Upper lobe of left lung (tissue), 6 donors: ENCODE measurements at regions not wholly inside any gene's neighbourhood (a gene's known extent, or its start where the extent isn't known, plus 50 kb on each side); places are given as distances from the start of the nearest gene placed in this dataset.
"Not testable (repeated sequence)": the region's sequence is repeated elsewhere in the genome, so short reads cannot be mapped to it uniquely, and the experiment has no call there.

Experiments
- ATAC-seq, 2 donors: fragments of 200-7000 bp; cut with Tn5 transposase; one replicate each; pipeline ENCODE4 v1.9.1; 2022; ENCODE audit warnings: mild to moderate bottlenecking in 2 of 2, moderate library complexity in 2 of 2; ENCODE audit not compliant: low FRiP score in 2 of 2
- DNase-seq, 2 donors: peaks; one replicate each; pipeline ENCODE4 v3.0.0-alpha.2; 2019 to 2020
- H3K27ac ChIP-seq, 4 donors: fragments of 200-600 bp; sonication (generic); one replicate each; pipeline ENCODE4 v1.5.1; 2016 to 2019
- H3K27me3 ChIP-seq, 4 donors: fragments of 200-600 bp; sonication (generic); one replicate each; pipeline ENCODE4 v1.5.1; 2017 to 2019
- H3K36me3 ChIP-seq, 4 donors: fragments of 200-600 bp; sonication (generic); one replicate each; pipeline ENCODE4 v1.5.1; 2016 to 2019
- H3K4me1 ChIP-seq, 4 donors: fragments of 200-600 bp; sonication (generic); one replicate each; pipeline ENCODE4 v1.5.1; 2018 to 2019
- H3K4me3 ChIP-seq, 4 donors: fragments of 200-600 bp; sonication (generic); one replicate each; pipeline ENCODE4 v1.5.1; 2017 to 2019; ENCODE audit warnings: mild to moderate bottlenecking in 2 of 4, moderate library complexity in 1 of 4
- H3K9me3 ChIP-seq, 4 donors: fragments of 200-600 bp; sonication (generic); one replicate each; pipeline ENCODE4 v1.5.1; 2018 to 2019
- CTCF ChIP-seq, 6 experiments: fragments of 450-650 bp in 4 of 6; fragments of 200-600 bp in 2 of 6; sonication (generic) in 2 of 6; IDR thresholded peaks; one replicate each; pipeline ENCODE4 v1.5.1; 2016 to 2019; ENCODE audit warnings: antibody characterized with exemption in 6 of 6
- EP300 ChIP-seq, 4 donors: sonication (generic); formaldehyde crosslinking; IDR thresholded peaks; one replicate each; pipeline ENCODE4 v1.5.1; 2017; ENCODE audit warnings: antibody characterized with exemption in 4 of 4, control low read depth in 2 of 4
- POLR2A ChIP-seq, 4 donors: fragments of 450-650 bp; IDR thresholded peaks; one replicate each; pipeline ENCODE4 v1.5.1; 2016 to 2017; ENCODE audit warnings: antibody characterized with exemption in 4 of 4, mild to moderate bottlenecking in 2 of 4
- POLR2AphosphoS5 ChIP-seq, 2 donors: sonication (generic); formaldehyde crosslinking; IDR thresholded peaks; one replicate each; pipeline ENCODE4 v1.5.1; 2017; ENCODE audit warnings: antibody characterized with exemption in 2 of 2
- WGBS, 2 donors: methylation state at CpG; one replicate each; pipeline ENCODE4 v1.1.5; 2017 to 2018; 5-methylcytosine and 5-hydroxymethylcytosine counted together
- donor health status: DM: no; HTN: no; CAD: no; lungs with moderate emphysema.
- donor health status: DM: no; HTN: yes; CAD: no; lungs with severe emphysema.

DNA sequence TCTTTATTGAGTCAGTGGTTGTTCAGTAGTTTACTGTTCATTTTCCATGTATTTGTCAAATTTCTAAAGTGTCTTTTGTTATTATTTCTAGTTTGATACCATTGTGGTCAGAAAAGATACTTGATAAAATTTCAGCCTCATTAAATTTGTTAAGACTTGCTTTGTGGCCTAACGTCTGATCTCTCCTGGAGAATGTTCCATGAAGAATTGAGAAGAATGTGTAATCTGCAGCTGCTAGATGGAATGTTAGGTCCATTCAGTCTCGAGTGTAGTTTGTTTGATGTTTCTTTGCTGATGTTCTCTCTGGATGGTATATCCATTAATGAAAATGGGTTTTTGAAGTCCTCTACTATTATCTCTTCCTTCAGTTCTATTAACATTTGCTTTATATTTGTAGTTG lies 394.7 kb upstream of the ANO5 start:
- H3K27ac ChIP-seq = no peak overlapping the region
- no peaks in the 10 kb centered on the region for H3K36me3 ChIP-seq
- ATAC-seq = no peak
- no peaks in the 10 kb centered on the region for H3K4me1 ChIP-seq
- no peak for TF ChIP-seq POLR2AphosphoS5 (IDR thresholded peaks at IDR 0.05)
- 63 to 78% methylated on average over 2 of the region's 2 CpGs for WGBS, 2 donors
- no peak for DNase-seq
- H3K9me3 ChIP-seq = no peaks in the 10 kb centered on the region
- H3K4me3 ChIP-seq = no peak overlapping the region
- H3K27me3 ChIP-seq = no peaks in the 10 kb centered on the region

- H3K4me1 ChIP-seq, DNase-seq, H3K4me3 ChIP-seq, H3K36me3 ChIP-seq, H3K27me3 ChIP-seq, ATAC-seq, H3K27ac ChIP-seq: not testable (repeated sequence)
- WGBS, 2 donors = 69 to 88% methylated on average over 1 of the region's 1 CpG
- H3K9me3 ChIP-seq = peaks cover 0 to 15% (median 3%) of the 10 kb centered on the region in 4 donors
These were observed 388.4 kb upstream of the ANO5 start for GRCh38 chr11:21804523-21804922.

- ATAC-seq (no peak), DNase-seq (no peak)
- Histone ChIP-seq H3K4me1 (no peaks in the 10 kb centered on the region), H3K9me3 (peaks cover 0 to 15% (median 3%) of the 10 kb centered on the region in 4 donors), H3K4me3 (no peak overlapping the region), H3K27ac (no peak overlapping the region), H3K27me3 (no peaks in the 10 kb centered on the region), H3K36me3 (no peaks in the 10 kb centered on the region)
- TF ChIP-seq CTCF (IDR thresholded peaks at IDR 0.05) = no peak
- no peak for TF ChIP-seq EP300 (IDR thresholded peaks at IDR 0.05)
- no peak for TF ChIP-seq POLR2AphosphoS5 (IDR thresholded peaks at IDR 0.05)
- TF ChIP-seq POLR2A (IDR thresholded peaks at IDR 0.05) = no peak
- 74 to 85% methylated on average over 1 of the region's 1 CpG for WGBS, 2 donors
These were observed 386.4 kb upstream of the ANO5 start for GRCh38 chr11:21806508-21806907.

DNA sequence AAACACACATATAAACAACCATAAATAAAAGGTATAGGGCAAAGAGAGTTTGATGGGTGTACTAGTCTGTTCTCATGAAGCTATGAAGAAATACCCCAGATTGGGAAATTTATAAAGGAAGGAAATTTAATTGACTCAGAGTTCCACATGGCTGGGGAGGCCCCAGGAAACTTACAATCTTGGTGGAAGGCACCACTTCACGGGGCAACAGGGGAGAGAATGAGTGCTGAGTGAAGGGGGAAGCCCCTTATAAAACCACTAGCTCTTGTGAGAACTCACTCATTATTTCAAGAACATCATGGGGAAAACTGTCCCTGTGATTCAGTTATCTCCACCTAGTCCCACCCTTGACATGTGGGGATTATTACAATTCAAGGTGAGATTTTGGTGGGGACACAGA lies 385.9 kb upstream of the ANO5 start:
- TF ChIP-seq POLR2AphosphoS5 (IDR thresholded peaks at IDR 0.05) (no peak), CTCF (IDR thresholded peaks at IDR 0.05) (no peak), POLR2A (IDR thresholded peaks at IDR 0.05) (no peak), EP300 (IDR thresholded peaks at IDR 0.05) (no peak)
- WGBS, 2 donors = 41 to 55% methylated on average over 1 of the region's 1 CpG
- no peak for DNase-seq
- H3K9me3 ChIP-seq = peaks cover 0 to 15% (median 3%) of the 10 kb centered on the region in 4 donors
- H3K27me3 ChIP-seq = no peaks in the 10 kb centered on the region
- H3K36me3 ChIP-seq = no peaks in the 10 kb centered on the region
- no peak for ATAC-seq
- no peak overlapping the region for H3K27ac ChIP-seq
- H3K4me3 ChIP-seq = no peak overlapping the region
- no peaks in the 10 kb centered on the region for H3K4me1 ChIP-seq

- Histone ChIP-seq H3K27ac (no peak overlapping the region), H3K27me3 (no peaks in the 10 kb centered on the region), H3K4me1 (no peaks in the 10 kb centered on the region), H3K4me3 (no peak overlapping the region), H3K9me3 (peaks cover 0 to 15% (median 3%) of the 10 kb centered on the region in 4 donors), H3K36me3 (no peaks in the 10 kb centered on the region)
- DNase-seq (no peak), ATAC-seq (no peak)
- TF ChIP-seq CTCF (IDR thresholded peaks at IDR 0.05) (no peak), EP300 (IDR thresholded peaks at IDR 0.05) (no peak), POLR2AphosphoS5 (IDR thresholded peaks at IDR 0.05) (no peak), POLR2A (IDR thresholded peaks at IDR 0.05) (no peak)
- WGBS, 2 donors = 62 to 71% methylated on average over 2 of the region's 2 CpGs
These were observed 385.5 kb upstream of the ANO5 start for GRCh38 chr11:21807350-21807749.

- no peaks in the 10 kb centered on the region for H3K27me3 ChIP-seq
- DNase-seq = no peak
- H3K4me3 ChIP-seq = no peak overlapping the region
- no peak overlapping the region for H3K27ac ChIP-seq
- TF ChIP-seq CTCF (IDR thresholded peaks at IDR 0.05) (no peak), EP300 (IDR thresholded peaks at IDR 0.05) (no peak), POLR2A (IDR thresholded peaks at IDR 0.05) (no peak), POLR2AphosphoS5 (IDR thresholded peaks at IDR 0.05) (no peak)
- 59 to 72% methylated on average over 7 of the region's 7 CpGs for WGBS, 2 donors
- no peaks in the 10 kb centered on the region for H3K36me3 ChIP-seq
- ATAC-seq = no peak
- no peaks in the 10 kb centered on the region for H3K9me3 ChIP-seq
- H3K4me1 ChIP-seq = no peaks in the 10 kb centered on the region
These were observed 382.2 kb upstream of the ANO5 start for GRCh38 chr11:21810650-21811049.
